ENCODE measurements at regions not wholly inside any gene's neighbourhood (a gene's known extent, or its start where the extent isn't known, plus 50 kb on each side); places are given as distances from the start of the nearest gene placed in this dataset.
"Not testable (repeated sequence)": the region's sequence is repeated elsewhere in the genome, so short reads cannot be mapped to it uniquely, and the experiment has no call there.

DNA sequence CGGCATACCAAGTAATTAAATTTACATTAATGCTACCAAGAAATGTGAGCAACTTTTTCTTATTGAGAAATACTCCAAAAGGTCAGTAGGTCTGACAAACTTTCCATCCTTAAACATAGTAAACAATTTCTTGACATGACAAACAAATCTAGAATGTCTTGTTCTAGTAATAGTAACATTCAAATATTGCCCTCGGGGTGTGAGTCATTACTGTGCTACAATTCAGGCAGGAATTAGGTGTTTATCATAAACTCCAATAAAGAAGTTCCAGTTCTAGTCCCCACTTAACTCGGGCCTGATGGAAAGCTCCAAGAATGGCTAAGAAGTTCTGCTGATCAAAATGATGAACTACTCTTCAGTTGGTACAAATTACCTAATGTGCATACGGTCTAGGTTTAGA is 235.6 kb upstream of the TUSC1 start:
- DNase-seq (ENCODE audit: low spot score) = no peak

GRCh38 chr9:25904701-25905100 is 226.5 kb upstream of the TUSC1 start:
- DNase-seq (ENCODE audit: low spot score) = no peak

- peak; percentile 22 for DNase-seq (ENCODE audit: low spot score)
Measured at GRCh38 chr9:25891527-25891926, 213.3 kb upstream of the TUSC1 start.

DNA sequence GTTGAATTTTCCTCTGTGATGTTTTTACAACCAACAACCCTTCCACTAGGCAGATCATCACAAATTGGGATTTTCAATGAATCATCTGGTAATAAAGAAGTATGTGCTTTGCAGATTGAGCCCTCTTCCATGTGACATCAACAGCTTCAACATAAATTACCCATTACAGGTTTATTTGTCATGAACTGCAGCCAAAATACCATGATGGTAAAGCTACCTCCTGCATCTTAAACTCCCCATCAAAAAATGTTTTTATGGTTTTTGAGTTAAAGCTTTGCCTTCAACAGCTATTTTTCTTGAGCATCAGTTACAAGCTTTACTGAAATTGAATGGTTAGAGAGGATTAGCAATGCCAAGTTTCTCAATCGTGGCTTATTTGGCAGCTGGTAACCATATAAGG is 211.4 kb upstream of the TUSC1 start:
- DNase-seq (ENCODE audit: low spot score) = no peak

GRCh38 chr9:25876248-25876647 is 198.0 kb upstream of the TUSC1 start:
- DNase-seq (ENCODE audit: low spot score) = no peak

- DNase-seq (ENCODE audit: low spot score) = no peak
Measured at GRCh38 chr9:25864509-25864908, 186.3 kb upstream of the TUSC1 start.

DNA sequence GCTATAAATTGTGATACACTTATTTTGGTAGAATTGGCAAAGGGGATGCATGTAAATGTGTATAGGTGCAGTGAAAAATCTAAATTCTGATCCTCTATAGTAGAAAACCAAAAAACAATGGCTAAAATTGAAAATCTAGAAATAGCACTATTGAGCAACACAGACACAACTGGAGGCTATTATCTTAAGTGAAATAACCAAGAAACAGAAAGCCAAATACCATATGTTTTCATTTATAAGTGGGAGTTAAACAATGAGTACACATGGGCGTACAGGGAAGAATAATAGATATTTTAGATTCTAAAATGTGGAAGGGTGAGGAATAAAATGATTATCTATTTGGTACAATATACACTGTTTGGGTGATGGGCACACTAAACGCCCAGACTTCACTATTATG is 183.2 kb upstream of the TUSC1 start:
- no peak for DNase-seq (ENCODE audit: low spot score)

DNA sequence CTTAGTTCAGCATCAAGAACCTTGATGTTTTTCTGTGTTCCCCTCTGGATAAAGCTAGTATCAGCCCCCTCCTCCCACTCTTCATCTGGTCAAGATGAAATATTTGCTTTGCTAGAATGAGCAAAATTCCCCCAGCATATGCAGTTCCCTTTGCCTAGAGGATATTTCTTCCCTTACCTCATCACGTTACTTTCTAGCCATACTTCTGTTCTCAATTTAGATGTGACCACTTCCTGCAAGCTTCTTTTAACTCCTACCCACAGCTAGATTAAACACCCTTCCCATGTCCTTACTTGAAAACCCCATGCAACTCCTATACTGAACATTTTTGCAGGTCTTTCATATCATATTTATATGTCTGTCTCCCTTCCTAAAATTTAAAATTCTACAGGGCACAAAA is 178.9 kb upstream of the TUSC1 start:
- DNase-seq (ENCODE audit: low spot score) = no peak

DNA sequence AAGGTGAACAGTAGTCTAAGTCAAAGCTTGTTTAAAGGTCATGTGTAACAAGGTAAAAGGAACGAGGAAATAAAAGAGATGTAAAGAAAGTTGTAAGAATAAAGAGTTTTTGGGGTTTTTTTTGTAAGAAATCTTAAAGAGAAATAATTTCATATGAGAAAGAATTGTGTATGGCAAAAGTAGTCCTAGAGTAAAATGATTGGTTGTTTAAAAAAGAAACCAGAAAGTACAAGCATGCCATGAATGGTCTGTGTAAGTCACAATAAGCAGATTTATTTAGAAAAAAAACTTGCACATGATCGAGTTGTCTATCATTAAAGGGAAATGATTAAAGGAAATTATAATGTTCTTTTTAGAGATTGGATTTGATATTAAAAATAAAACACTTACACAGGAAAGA is 172.6 kb upstream of the TUSC1 start:
- DNase-seq (ENCODE audit: low spot score) = no peak

DNA sequence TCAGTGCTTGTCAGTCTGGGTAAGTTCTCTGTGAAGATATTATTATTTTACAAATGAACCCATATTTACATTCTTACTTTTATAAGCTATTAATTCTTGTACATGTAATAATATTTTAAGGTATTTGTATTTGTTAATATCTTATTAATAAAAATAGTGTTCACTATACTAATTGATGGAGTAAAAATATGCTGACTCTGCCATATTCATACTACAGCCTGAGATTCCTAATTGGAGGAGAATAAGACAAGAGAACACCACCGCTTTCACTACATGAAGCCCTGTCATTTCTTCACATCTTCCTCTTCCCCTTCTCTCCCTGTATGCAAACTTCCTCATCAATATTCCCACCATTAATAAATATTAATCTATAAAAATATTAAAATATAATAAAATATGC is 167.6 kb upstream of the TUSC1 start:
- no peak for DNase-seq (ENCODE audit: low spot score)

GRCh38 chr9:25830381-25830780 is 152.1 kb upstream of the TUSC1 start:
- no peak for DNase-seq (ENCODE audit: low spot score)

- DNase-seq (ENCODE audit: low spot score) = no peak
Measured at GRCh38 chr9:25827626-25828025, 149.4 kb upstream of the TUSC1 start.

DNA sequence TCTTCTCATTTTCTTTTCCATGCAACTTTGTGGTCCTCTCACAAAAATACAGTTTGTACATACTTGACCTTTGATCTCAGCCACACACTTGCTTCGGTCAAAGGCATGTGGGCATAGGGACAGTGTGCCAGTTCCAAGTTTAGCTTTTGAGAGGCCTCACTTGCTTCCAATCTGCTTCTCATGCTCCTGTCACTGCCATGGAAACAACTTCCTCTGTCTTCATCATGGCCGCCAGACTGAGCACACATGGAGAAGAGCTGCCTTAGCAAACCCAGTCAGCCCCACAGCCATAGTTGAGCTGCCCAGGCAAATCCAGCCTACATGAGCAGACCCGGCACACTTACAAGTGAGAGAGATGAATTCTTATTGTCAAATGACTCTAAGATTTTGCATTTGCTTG is 138.2 kb upstream of the TUSC1 start:
- no peak for DNase-seq (ENCODE audit: low spot score)

DNA sequence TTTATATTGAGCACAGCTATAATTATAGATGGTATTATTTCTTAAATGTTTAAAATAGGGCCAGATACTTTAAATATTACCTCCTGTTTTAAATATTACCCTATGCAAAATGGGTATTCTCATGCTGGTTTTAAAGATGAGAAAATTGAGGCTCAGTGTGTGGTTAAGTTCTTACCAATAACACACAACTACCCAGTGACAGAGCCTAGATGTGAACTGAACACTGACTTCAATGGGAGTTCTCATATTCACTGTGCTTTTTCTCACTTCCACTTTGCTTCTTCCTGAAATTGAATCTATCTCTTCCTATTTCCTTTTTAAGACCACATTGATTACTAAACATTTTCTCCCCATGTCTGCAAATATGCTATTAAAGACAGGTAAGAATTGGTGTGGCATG is 135.8 kb upstream of the TUSC1 start:
- no peak for DNase-seq (ENCODE audit: low spot score)

DNA sequence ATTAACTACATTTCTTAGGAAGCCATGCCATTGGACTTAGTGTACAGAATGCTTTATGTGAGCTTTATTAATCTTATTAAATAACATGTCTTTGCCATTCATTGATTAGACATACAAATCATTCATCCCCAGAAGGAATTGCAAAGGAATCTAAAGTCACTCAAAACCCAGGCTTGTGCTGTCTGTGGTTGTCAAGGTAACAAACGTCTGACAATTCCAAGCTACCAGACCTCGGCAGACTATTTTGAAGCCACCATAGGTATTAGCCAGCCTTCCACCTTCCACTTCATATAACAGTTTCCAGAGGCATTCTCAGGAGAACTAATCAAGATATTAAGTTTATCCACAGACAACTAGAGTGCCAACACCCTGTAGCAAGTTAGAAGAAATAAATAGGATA is 135.2 kb upstream of the TUSC1 start:
- no peak for DNase-seq (ENCODE audit: low spot score)

GRCh38 chr9:25808554-25808953 is 130.3 kb upstream of the TUSC1 start:
- DNase-seq (ENCODE audit: low spot score) = no peak

DNA sequence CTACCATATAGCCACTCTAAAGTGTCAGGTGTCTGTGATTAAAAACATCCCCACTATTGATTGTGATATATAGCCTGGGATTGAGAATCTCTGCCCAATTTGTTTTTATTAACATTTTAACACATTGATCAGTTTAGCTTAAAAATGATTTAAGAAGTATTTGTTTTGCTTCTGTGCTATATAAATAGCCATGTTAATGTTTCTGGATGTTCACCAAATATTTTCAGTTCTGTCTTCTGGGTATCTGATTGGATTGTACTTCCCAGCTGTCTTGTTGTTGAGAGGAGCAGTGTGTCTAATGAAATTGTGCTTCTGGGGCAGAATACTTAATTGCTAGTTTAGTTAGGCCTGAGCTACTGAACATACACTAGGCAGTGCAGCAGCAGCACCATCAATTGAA is 126.6 kb upstream of the TUSC1 start:
- DNase-seq (ENCODE audit: low spot score) = no peak

DNA sequence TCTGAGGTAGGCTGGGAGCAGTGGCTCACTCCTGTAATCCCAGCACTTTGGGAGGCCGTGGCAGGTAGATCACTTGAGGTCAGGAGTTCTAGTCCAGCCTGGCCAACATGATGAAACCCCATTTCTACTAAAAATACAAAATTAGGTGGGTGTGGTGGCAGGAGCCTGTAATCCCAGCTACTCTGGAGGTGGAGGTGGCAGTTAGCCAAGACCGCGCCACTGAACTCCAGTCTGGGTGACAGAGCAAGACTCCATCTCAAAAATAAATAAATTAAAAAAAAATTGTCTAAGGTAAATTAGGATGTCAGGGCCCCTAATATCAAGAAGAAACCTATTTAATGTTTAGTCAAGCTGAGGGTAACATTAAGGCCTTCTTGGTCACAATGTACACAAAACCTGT is 123.7 kb upstream of the TUSC1 start:
- not testable (repeated sequence) for DNase-seq (ENCODE audit: low spot score)

- DNase-seq (ENCODE audit: low spot score) = no peak
Measured at GRCh38 chr9:25773805-25774204, 95.6 kb upstream of the TUSC1 start.

DNA sequence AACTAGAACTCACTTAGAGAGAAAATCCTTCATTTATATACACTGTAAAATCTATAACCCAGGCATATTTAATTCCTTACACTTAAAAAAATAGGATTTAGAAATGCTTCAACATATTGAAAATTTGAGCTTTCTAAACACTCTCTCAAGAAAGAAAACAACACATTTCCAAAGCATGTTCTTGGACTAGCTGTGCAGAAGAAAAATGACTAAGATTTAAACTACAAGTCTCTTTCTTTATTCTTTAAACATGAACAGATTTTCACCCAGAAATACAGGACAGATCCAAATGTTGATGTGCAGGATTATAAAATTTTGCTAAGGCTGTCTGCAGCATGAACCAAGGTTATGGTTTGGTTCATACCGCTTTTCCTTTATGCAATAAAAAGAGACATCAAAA is 77.7 kb upstream of the TUSC1 start:
- DNase-seq (ENCODE audit: low spot score) = no peak

GRCh38 chr9:25752398-25752797 is 74.2 kb upstream of the TUSC1 start:
- DNase-seq (ENCODE audit: low spot score) = no peak

DNA sequence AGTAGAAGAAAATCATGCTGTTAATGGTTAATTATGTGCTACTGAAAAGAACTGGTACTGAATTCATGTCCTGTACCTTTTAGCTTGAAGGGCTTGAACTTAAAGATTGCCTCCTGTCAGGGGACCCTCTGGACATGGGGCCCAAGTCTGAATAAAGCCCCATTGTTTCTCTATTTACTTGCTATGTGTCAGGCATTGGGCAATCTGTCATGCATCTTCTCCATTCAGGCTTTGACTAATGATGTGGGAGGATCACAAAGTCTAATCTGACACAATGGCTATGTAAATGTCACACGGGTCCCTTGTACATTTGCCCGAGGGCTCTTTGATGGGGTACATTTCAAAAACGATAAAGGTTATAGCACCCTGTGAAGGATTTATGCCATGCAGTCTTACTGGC is 64.0 kb upstream of the TUSC1 start:
- no peak for DNase-seq (ENCODE audit: low spot score)

- no peak for DNase-seq (ENCODE audit: low spot score)
Measured at GRCh38 chr9:25733336-25733982, 55.2 kb upstream of the TUSC1 start.

- DNase-seq (ENCODE audit: low spot score) = not testable (repeated sequence)
Measured at GRCh38 chr9:25731895-25732794, 53.9 kb upstream of the TUSC1 start.
